ENCODE measurements at regions not wholly inside any gene's neighbourhood (a gene's known extent, or its start where the extent isn't known, plus 50 kb on each side); places are given as distances from the start of the nearest gene placed in this dataset.

- no peak for TF ChIP-seq RNF2 (IDR thresholded peaks at IDR 0.05; ENCODE audit: borderline replicate concordance, low read depth, low read length, missing control alignments, poor library complexity, severe bottlenecking)
- TF ChIP-seq CHD2 (IDR thresholded peaks at IDR 0.05; ENCODE audit: low read length) = no peak
Observed at GRCh38 chr7:19930851-19931250, 157.4 kb upstream of the TMEM196 start (continued).

All from H1 (cell line).